ENCODE measurements at regions not wholly inside any gene's neighbourhood (a gene's known extent, or its start where the extent isn't known, plus 50 kb on each side); places are given as distances from the start of the nearest gene placed in this dataset.

- H3K4me1 ChIP-seq (ENCODE audit: insufficient read depth): no peaks in the 10 kb centered on the region
- WGBS, 3 donors: 77 to 81% (median 78%) methylated on average over 3 of the region's 3 CpGs
- H3K27me3 ChIP-seq: no peaks in the 10 kb centered on the region
- no peaks in the 10 kb centered on the region for H3K36me3 ChIP-seq
- no peak overlapping the region for H3K27ac ChIP-seq
- intact Hi-C loops (cut with DNase I): no loop called here
- DNase-seq: no peak
- H3K4me3 ChIP-seq: no peak overlapping the region
- TF ChIP-seq, protein P1, sequence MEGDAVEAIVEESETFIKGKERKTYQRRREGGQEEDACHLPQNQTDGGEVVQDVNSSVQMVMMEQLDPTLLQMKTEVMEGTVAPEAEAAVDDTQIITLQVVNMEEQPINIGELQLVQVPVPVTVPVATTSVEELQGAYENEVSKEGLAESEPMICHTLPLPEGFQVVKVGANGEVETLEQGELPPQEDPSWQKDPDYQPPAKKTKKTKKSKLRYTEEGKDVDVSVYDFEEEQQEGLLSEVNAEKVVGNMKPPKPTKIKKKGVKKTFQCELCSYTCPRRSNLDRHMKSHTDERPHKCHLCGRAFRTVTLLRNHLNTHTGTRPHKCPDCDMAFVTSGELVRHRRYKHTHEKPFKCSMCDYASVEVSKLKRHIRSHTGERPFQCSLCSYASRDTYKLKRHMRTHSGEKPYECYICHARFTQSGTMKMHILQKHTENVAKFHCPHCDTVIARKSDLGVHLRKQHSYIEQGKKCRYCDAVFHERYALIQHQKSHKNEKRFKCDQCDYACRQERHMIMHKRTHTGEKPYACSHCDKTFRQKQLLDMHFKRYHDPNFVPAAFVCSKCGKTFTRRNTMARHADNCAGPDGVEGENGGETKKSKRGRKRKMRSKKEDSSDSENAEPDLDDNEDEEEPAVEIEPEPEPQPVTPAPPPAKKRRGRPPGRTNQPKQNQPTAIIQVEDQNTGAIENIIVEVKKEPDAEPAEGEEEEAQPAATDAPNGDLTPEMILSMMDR (IDR thresholded peaks at IDR 0.05): no peak
- TF ChIP-seq POLR2A (IDR thresholded peaks at IDR 0.05): no peak
- no peaks in the 10 kb centered on the region for H3K9me3 ChIP-seq
These were observed 250.3 kb upstream of the ARSJ start for GRCh38 chr4:114229706-114230105.

GRCh38 chr4:114236171-114236769 is 256.8 kb upstream of the ARSJ start:
- H3K9me3 ChIP-seq: no peaks in the 10 kb centered on the region
- no peaks in the 10 kb centered on the region for H3K4me1 ChIP-seq (ENCODE audit: insufficient read depth)
- TF ChIP-seq EP300 (IDR thresholded peaks at IDR 0.05): no peak
- H3K27me3 ChIP-seq: no peaks in the 10 kb centered on the region
- no peak overlapping the region for H3K27ac ChIP-seq
- H3K4me3 ChIP-seq: no peak overlapping the region
- intact Hi-C loops (cut with DNase I): no loop called here
- no peaks in the 10 kb centered on the region for H3K36me3 ChIP-seq
- DNase-seq: no peak
- WGBS, 3 donors: 60 to 75% (median 62%) methylated on average over 2 of the region's 2 CpGs

DNA sequence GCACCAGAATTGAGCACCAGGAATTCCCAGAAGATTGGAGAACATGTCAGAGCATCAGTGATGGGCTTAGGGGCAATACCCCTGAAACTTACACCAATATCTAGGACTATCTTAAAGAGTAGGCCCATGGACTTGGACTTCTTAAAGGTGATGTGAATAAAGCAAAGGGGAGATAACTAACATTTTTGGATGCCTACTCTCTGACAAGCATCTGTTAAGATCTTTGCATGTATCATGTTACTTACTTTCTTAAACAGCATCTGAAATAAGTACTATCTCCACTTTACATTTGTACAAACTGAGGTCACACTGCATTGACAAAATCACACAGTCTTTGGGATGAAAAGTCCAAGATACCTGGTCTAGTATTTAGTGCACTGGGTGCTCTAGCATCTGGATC is 258.6 kb upstream of the ARSJ start:
- Histone ChIP-seq H3K4me1 (ENCODE audit: insufficient read depth) (no peaks in the 10 kb centered on the region), H3K27ac (no peak overlapping the region), H3K9me3 (no peaks in the 10 kb centered on the region), H3K36me3 (no peaks in the 10 kb centered on the region), H3K27me3 (no peaks in the 10 kb centered on the region), H3K4me3 (no peak overlapping the region)
- TF ChIP-seq, protein P1 (IDR thresholded peaks at IDR 0.05): no peak
- TF ChIP-seq POLR2A (IDR thresholded peaks at IDR 0.05): no peak
- intact Hi-C loops (cut with DNase I): no loop called here
- no peak for DNase-seq

DNA sequence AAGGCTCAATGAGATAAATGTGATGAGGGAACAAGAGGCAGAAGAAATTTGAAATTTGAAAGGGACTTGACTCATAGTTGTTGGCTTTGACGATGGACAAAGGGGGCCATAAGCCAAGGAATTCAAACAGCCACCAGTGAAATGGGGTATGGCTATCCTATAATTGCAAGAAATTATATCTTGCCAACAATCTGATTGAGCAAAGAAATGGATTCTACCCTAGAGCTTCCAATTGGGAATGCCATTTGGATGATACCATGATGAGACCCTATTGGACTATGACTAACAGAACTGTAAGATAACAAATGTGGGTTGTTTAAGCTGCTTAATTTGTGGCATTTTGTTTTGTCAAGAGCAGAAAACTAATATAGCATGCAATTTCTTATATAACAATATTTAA is 270.1 kb upstream of the ARSJ start:
- DNase-seq: no peak
- Histone ChIP-seq H3K27me3 (no peaks in the 10 kb centered on the region), H3K4me3 (no peak overlapping the region), H3K36me3 (no peaks in the 10 kb centered on the region), H3K9me3 (no peaks in the 10 kb centered on the region), H3K27ac (no peak overlapping the region), H3K4me1 (ENCODE audit: insufficient read depth) (no peaks in the 10 kb centered on the region)
- intact Hi-C loops (cut with DNase I): no loop called here
- 94 to 95% (median 95%) methylated on average over 1 of the region's 1 CpG for WGBS, 3 donors
- TF ChIP-seq POLR2A (IDR thresholded peaks at IDR 0.05) (no peak), EP300 (IDR thresholded peaks at IDR 0.05) (no peak)
- TF ChIP-seq, protein P1 (IDR thresholded peaks at IDR 0.05): no peak

GRCh38 chr4:114249976-114250375 is 270.5 kb upstream of the ARSJ start:
- H3K27ac ChIP-seq: no peak overlapping the region

More at GRCh38 chr4:114249976-114250375, 270.5 kb upstream of the ARSJ start:
- TF ChIP-seq, protein P1 (IDR thresholded peaks at IDR 0.05): no peak
- no peak overlapping the region for H3K4me3 ChIP-seq
- H3K36me3 ChIP-seq: no peaks in the 10 kb centered on the region
- no peaks in the 10 kb centered on the region for H3K27me3 ChIP-seq
- intact Hi-C loops (cut with DNase I): no loop called here
- no peak for DNase-seq
- H3K9me3 ChIP-seq: no peaks in the 10 kb centered on the region
- H3K4me1 ChIP-seq (ENCODE audit: insufficient read depth): no peaks in the 10 kb centered on the region

Data from ovary (tissue), 7 donors.